UCSD-AML1 (cell line): ENCODE measurements at regions not wholly inside any gene's neighbourhood (a gene's known extent, or its start where the extent isn't known, plus 50 kb on each side); places are given as distances from the start of the nearest gene placed in this dataset.

Experiments used
- DNase-seq: peaks from one replicate; lab custom pipeline; 2025; ENCODE audit not compliant: unreplicated experiment; lab: John Stamatoyannopoulos, UW

GRCh38 chr2:217182926-217183325 is 323.1 kb upstream of the TNP1 start:
- DNase-seq = no peak

GRCh38 chr2:217181512-217181911 is 321.6 kb upstream of the TNP1 start:
- DNase-seq = no peak

GRCh38 chr2:217179854-217180253 is 320.0 kb upstream of the TNP1 start:
- no peak for DNase-seq

- DNase-seq = no peak
Observed at GRCh38 chr2:217178341-217178740, 318.5 kb upstream of the TNP1 start.

GRCh38 chr2:217177720-217178119 is 317.9 kb upstream of the TNP1 start:
- DNase-seq = no peak

- DNase-seq = no peak
Observed at GRCh38 chr2:217171874-217172273, 312.0 kb upstream of the TNP1 start.

GRCh38 chr2:217168496-217168895 is 308.6 kb upstream of the TNP1 start:
- DNase-seq = no peak

GRCh38 chr2:217167531-217167930 is 307.7 kb upstream of the TNP1 start:
- no peak for DNase-seq

- DNase-seq = no peak
Observed at GRCh38 chr2:217166241-217166850, 306.5 kb upstream of the TNP1 start.

- DNase-seq = no peak
Observed at GRCh38 chr2:217165547-217165946, 305.7 kb upstream of the TNP1 start.

- no peak for DNase-seq
Observed at GRCh38 chr2:217163987-217164386, 304.1 kb upstream of the TNP1 start.

GRCh38 chr2:217162533-217162932 is 302.7 kb upstream of the TNP1 start:
- peak; percentile 54 for DNase-seq

GRCh38 chr2:217160978-217161973 is 301.4 kb upstream of the TNP1 start:
- peak; percentile 56 for DNase-seq

- DNase-seq = no peak
Observed at GRCh38 chr2:217160103-217160743, 300.4 kb upstream of the TNP1 start.

- no peak for DNase-seq
Observed at GRCh38 chr2:217158928-217159327, 299.1 kb upstream of the TNP1 start.

GRCh38 chr2:217157581-217157980 is 297.7 kb upstream of the TNP1 start:
- DNase-seq = no peak

- DNase-seq = no peak
Observed at GRCh38 chr2:217156801-217157200, 296.9 kb upstream of the TNP1 start.

GRCh38 chr2:217154923-217155322 is 295.1 kb upstream of the TNP1 start:
- DNase-seq = no peak

- no peak for DNase-seq
Observed at GRCh38 chr2:217153510-217153909, 293.6 kb upstream of the TNP1 start.

- no peak for DNase-seq
Observed at GRCh38 chr2:217152831-217153230, 293.0 kb upstream of the TNP1 start.

- DNase-seq = no peak
Observed at GRCh38 chr2:217151509-217152206, 291.8 kb upstream of the TNP1 start.
